ENCODE measurements at regions not wholly inside any gene's neighbourhood (a gene's known extent, or its start where the extent isn't known, plus 50 kb on each side); places are given as distances from the start of the nearest gene placed in this dataset.

DNA sequence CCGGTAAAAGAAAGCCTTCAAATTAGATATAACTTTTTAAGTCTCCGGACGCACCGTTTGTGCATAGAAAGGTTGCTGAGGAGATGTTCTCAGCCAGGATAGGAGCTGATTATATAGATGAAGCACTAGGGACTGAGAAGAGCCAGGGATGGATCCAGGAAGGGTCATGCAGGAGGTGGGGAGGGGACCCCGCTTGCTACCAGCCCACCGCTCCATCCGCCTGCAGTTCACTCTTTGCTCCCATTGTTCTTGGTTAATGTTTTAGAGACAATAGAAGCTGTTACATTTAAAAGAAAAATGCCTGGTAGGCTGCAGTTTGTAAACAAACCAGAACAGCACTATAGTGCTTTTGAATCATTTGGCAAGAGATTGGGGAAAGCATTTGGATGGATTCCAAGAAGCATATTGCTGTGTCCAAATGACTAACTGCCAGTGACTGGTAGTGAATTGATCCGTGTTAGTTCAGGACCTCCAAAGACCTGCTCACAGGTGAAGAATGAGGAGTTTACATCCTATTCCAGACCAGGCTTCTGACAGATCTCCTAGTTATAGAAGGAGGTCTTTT is 175.9 kb upstream of the TAC1 start (continued):
- TF ChIP-seq THYN1 (CRISPR knock-in tag; IDR thresholded peaks at IDR 0.05; ENCODE audit: borderline replicate concordance, low read depth), result no peak

DNA sequence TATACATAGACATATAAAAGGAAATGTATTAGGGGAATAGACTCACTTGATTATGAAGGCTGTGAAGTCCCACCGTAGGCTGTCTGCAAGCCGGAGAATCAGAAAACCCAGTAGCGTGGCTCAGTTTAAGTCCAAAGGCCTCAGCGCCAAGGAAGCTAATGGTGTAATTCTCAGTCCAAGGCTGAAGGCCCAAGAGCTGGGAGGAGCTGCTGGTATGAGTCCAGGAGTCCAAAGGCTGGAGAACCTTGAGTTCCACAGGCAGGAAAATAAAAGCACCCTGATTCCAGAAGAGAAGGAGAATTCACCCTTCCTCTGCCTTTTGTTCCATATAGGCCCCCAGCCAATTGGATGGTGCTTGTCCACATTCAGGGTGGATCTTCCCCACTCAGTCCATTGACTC is 166.2 kb upstream of the TAC1 start:
- FAIRE-seq, result no peak
- in situ Hi-C loops (cut with HindIII; ENCODE audit: extremely low pct_ligation_motif_present, low pct_unique_long_range_greater_than_20kb), result no loop called here

More for the DNA sequence above, 166.2 kb upstream of the TAC1 start:
- intact Hi-C loops (cut with micrococcal nuclease; ENCODE audit: unreplicated experiment), result no loop called here
- Histone ChIP-seq H2AFZ (ENCODE audit: low read length) (no peak overlapping the region), H3K9ac (ENCODE audit: insufficient read depth, low read depth, low read length) (no peak overlapping the region), H3K36me3 (replicated peaks in 1 of 2; ENCODE audit: control insufficient read depth in 1 of 2, insufficient read depth in 2 of 2, low read length in 2 of 2) (no peaks in the 10 kb centered on the region), H3K4me1 (ENCODE audit: insufficient read depth, low read length) (no peaks in the 10 kb centered on the region), H4K20me1 (ENCODE audit: insufficient read depth, low read length) (no peaks in the 10 kb centered on the region), H3K27ac (ENCODE audit: extremely low read length, insufficient read depth, low read length) (no peak overlapping the region), H3K79me2 (ENCODE audit: insufficient read depth, low read length) (no peaks in the 10 kb centered on the region), H3K9me3 (ENCODE audit: low read length) (no peaks in the 10 kb centered on the region), H3K4me3 (replicated peaks in 1 of 3; ENCODE audit: insufficient read depth in 1 of 3, low read depth in 2 of 3, low read length in 3 of 3) (no peak overlapping the region), H3K4me2 (ENCODE audit: low read depth, low read length) (no peak overlapping the region), H3K27me3 (ENCODE audit: control insufficient read depth in 1 of 2, insufficient read depth in 2 of 2, low read length in 2 of 2) (no peaks in the 10 kb centered on the region)
- WGBS (ENCODE audit: low lambda C conversion rate), result 45% methylated on average over 4 of the region's 4 CpGs
- ATAC-seq (no peak), DNase-seq (ENCODE audit: low spot score) (no peak)
- TF ChIP-seq ZNF567 (CRISPR knock-in tag; IDR thresholded peaks at IDR 0.05; ENCODE audit: borderline replicate concordance) (no peak), ZSCAN22 (CRISPR knock-in tag; IDR thresholded peaks at IDR 0.05) (no peak), ZFP82 (CRISPR knock-in tag; IDR thresholded peaks at IDR 0.05; ENCODE audit: borderline replicate concordance) (no peak), ZNF709 (CRISPR knock-in tag; IDR thresholded peaks at IDR 0.05) (no peak), CHD2 (IDR thresholded peaks at IDR 0.05; ENCODE audit: low read depth, low read length) (no peak), PAWR (CRISPR knock-in tag; IDR thresholded peaks at IDR 0.05; ENCODE audit: borderline replicate concordance) (no peak), ZFP37 (CRISPR knock-in tag; IDR thresholded peaks at IDR 0.05; ENCODE audit: borderline replicate concordance) (no peak)
- TF ChIP-seq, protein P1, sequence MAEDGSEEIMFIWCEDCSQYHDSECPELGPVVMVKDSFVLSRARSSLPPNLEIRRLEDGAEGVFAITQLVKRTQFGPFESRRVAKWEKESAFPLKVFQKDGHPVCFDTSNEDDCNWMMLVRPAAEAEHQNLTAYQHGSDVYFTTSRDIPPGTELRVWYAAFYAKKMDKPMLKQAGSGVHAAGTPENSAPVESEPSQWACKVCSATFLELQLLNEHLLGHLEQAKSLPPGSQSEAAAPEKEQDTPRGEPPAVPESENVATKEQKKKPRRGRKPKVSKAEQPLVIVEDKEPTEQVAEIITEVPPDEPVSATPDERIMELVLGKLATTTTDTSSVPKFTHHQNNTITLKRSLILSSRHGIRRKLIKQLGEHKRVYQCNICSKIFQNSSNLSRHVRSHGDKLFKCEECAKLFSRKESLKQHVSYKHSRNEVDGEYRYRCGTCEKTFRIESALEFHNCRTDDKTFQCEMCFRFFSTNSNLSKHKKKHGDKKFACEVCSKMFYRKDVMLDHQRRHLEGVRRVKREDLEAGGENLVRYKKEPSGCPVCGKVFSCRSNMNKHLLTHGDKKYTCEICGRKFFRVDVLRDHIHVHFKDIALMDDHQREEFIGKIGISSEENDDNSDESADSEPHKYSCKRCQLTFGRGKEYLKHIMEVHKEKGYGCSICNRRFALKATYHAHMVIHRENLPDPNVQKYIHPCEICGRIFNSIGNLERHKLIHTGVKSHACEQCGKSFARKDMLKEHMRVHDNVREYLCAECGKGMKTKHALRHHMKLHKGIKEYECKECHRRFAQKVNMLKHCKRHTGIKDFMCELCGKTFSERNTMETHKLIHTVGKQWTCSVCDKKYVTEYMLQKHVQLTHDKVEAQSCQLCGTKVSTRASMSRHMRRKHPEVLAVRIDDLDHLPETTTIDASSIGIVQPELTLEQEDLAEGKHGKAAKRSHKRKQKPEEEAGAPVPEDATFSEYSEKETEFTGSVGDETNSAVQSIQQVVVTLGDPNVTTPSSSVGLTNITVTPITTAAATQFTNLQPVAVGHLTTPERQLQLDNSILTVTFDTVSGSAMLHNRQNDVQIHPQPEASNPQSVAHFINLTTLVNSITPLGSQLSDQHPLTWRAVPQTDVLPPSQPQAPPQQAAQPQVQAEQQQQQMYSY (CRISPR knock-in tag; IDR thresholded peaks at IDR 0.05), result no peak
- TF ChIP-seq, protein P2, sequence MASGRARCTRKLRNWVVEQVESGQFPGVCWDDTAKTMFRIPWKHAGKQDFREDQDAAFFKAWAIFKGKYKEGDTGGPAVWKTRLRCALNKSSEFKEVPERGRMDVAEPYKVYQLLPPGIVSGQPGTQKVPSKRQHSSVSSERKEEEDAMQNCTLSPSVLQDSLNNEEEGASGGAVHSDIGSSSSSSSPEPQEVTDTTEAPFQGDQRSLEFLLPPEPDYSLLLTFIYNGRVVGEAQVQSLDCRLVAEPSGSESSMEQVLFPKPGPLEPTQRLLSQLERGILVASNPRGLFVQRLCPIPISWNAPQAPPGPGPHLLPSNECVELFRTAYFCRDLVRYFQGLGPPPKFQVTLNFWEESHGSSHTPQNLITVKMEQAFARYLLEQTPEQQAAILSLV (CRISPR knock-in tag; IDR thresholded peaks at IDR 0.05; ENCODE audit: borderline replicate concordance), result no peak
- ChIA-PET POLR2A (no interaction called here), CTCF (ENCODE audit: low intra/inter-chr PET ratio, low total read pairs) (no interaction called here)
- BruUV-seq (replicated peaks), result no TSS peak

Data from HepG2 (cell line).